ENCODE measurements at regions not wholly inside any gene's neighbourhood (a gene's known extent, or its start where the extent isn't known, plus 50 kb on each side); places are given as distances from the start of the nearest gene placed in this dataset.
"Not testable (repeated sequence)": the region's sequence is repeated elsewhere in the genome, so short reads cannot be mapped to it uniquely, and the experiment has no call there.

GRCh38 chr7:76971201-76971600 lies 61.0 kb downstream of the SPDYE17 start:
- DNase-seq (ENCODE audit: extremely low read depth in 1 of 2, low read depth in 1 of 2): not testable (repeated sequence)

- DNase-seq (ENCODE audit: extremely low read depth in 1 of 2, low read depth in 1 of 2): not testable (repeated sequence)
Observed at GRCh38 chr7:76969892-76970291, 62.3 kb downstream of the SPDYE17 start.

- DNase-seq (ENCODE audit: extremely low read depth in 1 of 2, low read depth in 1 of 2): not testable (repeated sequence)
Observed at GRCh38 chr7:76965731-76966548, 66.2 kb downstream of the SPDYE17 start.

GRCh38 chr7:76964050-76964449 lies 68.1 kb downstream of the SPDYE17 start:
- DNase-seq (ENCODE audit: extremely low read depth in 1 of 2, low read depth in 1 of 2): not testable (repeated sequence)

GRCh38 chr7:76963061-76963460 lies 69.1 kb downstream of the SPDYE17 start:
- DNase-seq (ENCODE audit: extremely low read depth in 1 of 2, low read depth in 1 of 2): not testable (repeated sequence)

- not testable (repeated sequence) for DNase-seq (ENCODE audit: extremely low read depth in 1 of 2, low read depth in 1 of 2)
Observed at GRCh38 chr7:76960400-76960986, 71.7 kb downstream of the SPDYE17 start.

GRCh38 chr7:76959573-76960399 lies 72.4 kb downstream of the SPDYE17 start:
- DNase-seq (ENCODE audit: extremely low read depth in 1 of 2, low read depth in 1 of 2): peak in 1 of 2 donors; percentile 5

- not testable (repeated sequence) for DNase-seq (ENCODE audit: extremely low read depth in 1 of 2, low read depth in 1 of 2)
Observed at GRCh38 chr7:76956531-76956930, 75.6 kb downstream of the SPDYE17 start.

GRCh38 chr7:76955124-76955523 lies 77.0 kb downstream of the SPDYE17 start:
- DNase-seq (ENCODE audit: extremely low read depth in 1 of 2, low read depth in 1 of 2): not testable (repeated sequence)

- DNase-seq (ENCODE audit: extremely low read depth in 1 of 2, low read depth in 1 of 2): not testable (repeated sequence)
Observed at GRCh38 chr7:76944603-76945002, 87.6 kb downstream of the SPDYE17 start.

- not testable (repeated sequence) for DNase-seq (ENCODE audit: extremely low read depth in 1 of 2, low read depth in 1 of 2)
Observed at GRCh38 chr7:76941809-76942765, 90.1 kb downstream of the SPDYE17 start.

GRCh38 chr7:76937781-76938180 lies 94.4 kb downstream of the SPDYE17 start:
- not testable (repeated sequence) for DNase-seq (ENCODE audit: extremely low read depth in 1 of 2, low read depth in 1 of 2)

- not testable (repeated sequence) for DNase-seq (ENCODE audit: extremely low read depth in 1 of 2, low read depth in 1 of 2)
Observed at GRCh38 chr7:76937330-76937729, 94.8 kb downstream of the SPDYE17 start.

GRCh38 chr7:76936346-76936745 lies 95.8 kb downstream of the SPDYE17 start:
- DNase-seq (ENCODE audit: extremely low read depth in 1 of 2, low read depth in 1 of 2): not testable (repeated sequence)

- DNase-seq (ENCODE audit: extremely low read depth in 1 of 2, low read depth in 1 of 2): not testable (repeated sequence)
Observed at GRCh38 chr7:76934711-76935110, 97.5 kb downstream of the SPDYE17 start.

- DNase-seq (ENCODE audit: extremely low read depth in 1 of 2, low read depth in 1 of 2): not testable (repeated sequence)
Observed at GRCh38 chr7:76932957-76933356, 99.2 kb downstream of the SPDYE17 start.

GRCh38 chr7:76931441-76931840 lies 100.7 kb downstream of the SPDYE17 start:
- not testable (repeated sequence) for DNase-seq (ENCODE audit: extremely low read depth in 1 of 2, low read depth in 1 of 2)

- not testable (repeated sequence) for DNase-seq (ENCODE audit: extremely low read depth in 1 of 2, low read depth in 1 of 2)
Observed at GRCh38 chr7:76930416-76930815, 101.7 kb downstream of the SPDYE17 start.

- not testable (repeated sequence) for DNase-seq (ENCODE audit: extremely low read depth in 1 of 2, low read depth in 1 of 2)
Observed at GRCh38 chr7:76928751-76929150, 103.4 kb downstream of the SPDYE17 start.

All from activated CD8-positive, alpha-beta memory T cell treated with anti-CD3 and anti-CD28 coated beads for 1 hour (primary cell).